CD4-positive, CD25-positive, alpha-beta regulatory T cell (primary cell): ENCODE measurements at regions not wholly inside any gene's neighbourhood (a gene's known extent, or its start where the extent isn't known, plus 50 kb on each side); places are given as distances from the start of the nearest gene placed in this dataset.
A peak's percentile ranks its signal among the peaks of the same experiment; 100 is the strongest.

Experiments used
- ATAC-seq, 2 donors: fragments of 150-1000 bp; cut with Tn5 transposase; one replicate each; pipeline ENCODE4 v1.10.0; 2021; ENCODE audit warnings: low read depth in 2 of 2, moderate number of reproducible peaks in 2 of 2, moderate library complexity in 1 of 2
- DNase-seq, 3 donors: peaks; one replicate each; pipeline versions ENCODE4 v3.0.0 to v3.0.0-alpha.2; 2012 to 2022; ENCODE audit warnings: mixed read lengths in 1 of 3
- H3K27ac ChIP-seq: one replicate; pipeline ENCODE4 v1.7.0; 2013; ENCODE audit warnings: mild to moderate bottlenecking, low read length; ENCODE audit not compliant: insufficient read depth, poor library complexity, severe bottlenecking
- H3K27me3 ChIP-seq: one replicate; pipeline ENCODE4 v1.7.0; 2013; ENCODE audit warnings: low read length; ENCODE audit not compliant: control insufficient read depth, insufficient read depth
- H3K36me3 ChIP-seq: one replicate; pipeline ENCODE4 v1.7.0; 2013; ENCODE audit warnings: mild to moderate bottlenecking, low read length, moderate library complexity; ENCODE audit not compliant: control insufficient read depth, insufficient read depth
- H3K4me1 ChIP-seq: 2 replicates; pipeline ENCODE4 v1.7.0; 2013; ENCODE audit warnings: mild to moderate bottlenecking, low read length; ENCODE audit not compliant: insufficient read depth, control insufficient read depth, poor library complexity, severe bottlenecking
- H3K4me3 ChIP-seq: one replicate; pipeline ENCODE4 v1.7.0; 2013; ENCODE audit warnings: low read depth, mild to moderate bottlenecking, low read length, moderate library complexity
- H3K9me3 ChIP-seq, 2 experiments: 1 replicate in 1 of 2; 2 replicates in 1 of 2; pipeline ENCODE4 v1.7.0; 2013; ENCODE audit warnings: low read length in 2 of 2, mild to moderate bottlenecking in 1 of 2, moderate library complexity in 1 of 2; ENCODE audit not compliant: control insufficient read depth in 2 of 2
- H3K27ac Mint-ChIP-seq, 3 donors: one replicate each; pipeline ENCODE4 v1.8.0; 2020 to 2022; ENCODE audit warnings: mild to moderate bottlenecking in 3 of 3, mixed read lengths in 3 of 3, moderate library complexity in 2 of 3
- H3K27me3 Mint-ChIP-seq: one replicate; pipeline ENCODE4 v1.8.0; 2022; ENCODE audit warnings: mild to moderate bottlenecking, mixed read lengths
- H3K36me3 Mint-ChIP-seq: one replicate; pipeline ENCODE4 v1.8.0; 2020; ENCODE audit warnings: mixed read lengths
- H3K4me1 Mint-ChIP-seq, 4 donors: one replicate each; pipeline ENCODE4 v1.8.0; 2020 to 2022; ENCODE audit warnings: mixed read lengths in 4 of 4, mild to moderate bottlenecking in 1 of 4
- H3K4me3 Mint-ChIP-seq, 4 donors: one replicate each; pipeline ENCODE4 v1.8.0; 2020 to 2022; ENCODE audit warnings: mild to moderate bottlenecking in 4 of 4, mixed read lengths in 4 of 4, moderate library complexity in 3 of 4
- H3K9me3 Mint-ChIP-seq, 7 donors: one replicate each; pipeline ENCODE4 v1.8.0; 2020 to 2022; ENCODE audit warnings: mixed read lengths in 7 of 7, mild to moderate bottlenecking in 3 of 7, moderate library complexity in 2 of 7

GRCh38 chr7:67773081-67773480 is 776.4 kb downstream of the TYW1 start:
- no peaks in the 10 kb centered on the region for H3K9me3 ChIP-seq
- H3K27me3 ChIP-seq, result no peaks in the 10 kb centered on the region
- no peaks in the 10 kb centered on the region for H3K4me1 ChIP-seq
- Mint-ChIP-seq H3K27ac (no peak overlapping the region), H3K36me3 (no peaks in the 10 kb centered on the region), H3K4me1 (no peaks in the 10 kb centered on the region), H3K4me3 (no peak overlapping the region), H3K27me3 (no peaks in the 10 kb centered on the region), H3K9me3 (peaks cover 0 to 11% (median 8%) of the 10 kb centered on the region in 7 donors)
- no peaks in the 10 kb centered on the region for H3K36me3 ChIP-seq
- no peak overlapping the region for H3K4me3 ChIP-seq
- H3K27ac ChIP-seq, result no peak overlapping the region
- ATAC-seq (no peak), DNase-seq (no peak)

- ATAC-seq, result no peak
- Mint-ChIP-seq H3K36me3 (no peaks in the 10 kb centered on the region), H3K27ac (no peak overlapping the region), H3K27me3 (no peaks in the 10 kb centered on the region), H3K9me3 (peaks cover 0 to 16% (median 11%) of the 10 kb centered on the region in 7 donors), H3K4me1 (no peaks in the 10 kb centered on the region), H3K4me3 (no peak overlapping the region)
- H3K27ac ChIP-seq, result no peak overlapping the region
- no peaks in the 10 kb centered on the region for H3K36me3 ChIP-seq
- H3K9me3 ChIP-seq, result no peaks in the 10 kb centered on the region
- H3K4me3 ChIP-seq, result no peak overlapping the region
- no peak for DNase-seq
- no peaks in the 10 kb centered on the region for H3K27me3 ChIP-seq
- no peaks in the 10 kb centered on the region for H3K4me1 ChIP-seq
Measured at GRCh38 chr7:67777119-67777518, 780.5 kb downstream of the TYW1 start.

GRCh38 chr7:67781841-67782240 is 785.2 kb downstream of the TYW1 start:
- no peaks in the 10 kb centered on the region for H3K36me3 Mint-ChIP-seq
- no peak for ATAC-seq
- Histone ChIP-seq H3K9me3 (no peaks in the 10 kb centered on the region), H3K36me3 (no peaks in the 10 kb centered on the region), H3K4me1 (no peaks in the 10 kb centered on the region), H3K27me3 (no peaks in the 10 kb centered on the region), H3K27ac (no peak overlapping the region), H3K4me3 (no peak overlapping the region)
- DNase-seq, result no peak
- H3K27me3 Mint-ChIP-seq, result no peaks in the 10 kb centered on the region
- H3K4me3 Mint-ChIP-seq, result no peak overlapping the region
- H3K9me3 Mint-ChIP-seq, result peaks cover 0 to 22% (median 5%) of the 10 kb centered on the region in 7 donors
- H3K4me1 Mint-ChIP-seq, result no peaks in the 10 kb centered on the region
- no peak overlapping the region for H3K27ac Mint-ChIP-seq

- Mint-ChIP-seq H3K9me3 (peaks cover 0 to 26% (median 2%) of the 10 kb centered on the region in 7 donors), H3K27me3 (no peaks in the 10 kb centered on the region), H3K4me3 (no peak overlapping the region), H3K27ac (no peak overlapping the region), H3K4me1 (no peaks in the 10 kb centered on the region), H3K36me3 (no peaks in the 10 kb centered on the region)
- no peak overlapping the region for H3K4me3 ChIP-seq
- H3K27me3 ChIP-seq, result no peaks in the 10 kb centered on the region
- no peak overlapping the region for H3K27ac ChIP-seq
- H3K9me3 ChIP-seq, result peaks cover 0 to 3% of the 10 kb centered on the region in 2 experiments
- DNase-seq (no peak), ATAC-seq (no peak)
- no peaks in the 10 kb centered on the region for H3K36me3 ChIP-seq
- H3K4me1 ChIP-seq, result no peaks in the 10 kb centered on the region
Measured at GRCh38 chr7:67786021-67786420, 789.4 kb downstream of the TYW1 start.

GRCh38 chr7:67788669-67789068 is 792.0 kb downstream of the TYW1 start:
- H3K9me3 ChIP-seq, result peaks cover 0 to 3% of the 10 kb centered on the region in 2 experiments
- DNase-seq (no peak), ATAC-seq (no peak)
- H3K4me1 ChIP-seq, result no peaks in the 10 kb centered on the region
- no peak overlapping the region for H3K27ac ChIP-seq
- H3K4me1 Mint-ChIP-seq, result no peaks in the 10 kb centered on the region
- no peaks in the 10 kb centered on the region for H3K27me3 Mint-ChIP-seq
- no peak overlapping the region for H3K27ac Mint-ChIP-seq
- H3K4me3 Mint-ChIP-seq, result no peak overlapping the region
- no peaks in the 10 kb centered on the region for H3K27me3 ChIP-seq
- no peaks in the 10 kb centered on the region for H3K36me3 Mint-ChIP-seq
- peaks cover 0 to 24% (median 11%) of the 10 kb centered on the region in 7 donors for H3K9me3 Mint-ChIP-seq
- H3K4me3 ChIP-seq, result no peak overlapping the region
- no peaks in the 10 kb centered on the region for H3K36me3 ChIP-seq

GRCh38 chr7:67791918-67792317 is 795.3 kb downstream of the TYW1 start:
- no peak overlapping the region for H3K4me3 Mint-ChIP-seq
- H3K27me3 Mint-ChIP-seq, result no peaks in the 10 kb centered on the region
- Histone ChIP-seq H3K9me3 (peaks cover 0 to 3% of the 10 kb centered on the region in 2 experiments), H3K36me3 (no peaks in the 10 kb centered on the region), H3K27ac (no peak overlapping the region), H3K4me3 (no peak overlapping the region), H3K27me3 (no peaks in the 10 kb centered on the region), H3K4me1 (no peaks in the 10 kb centered on the region)
- peak overlapping the region in 1 of 3 donors; percentile 21 for H3K27ac Mint-ChIP-seq
- ATAC-seq (no peak), DNase-seq (no peak)
- H3K4me1 Mint-ChIP-seq, result no peaks in the 10 kb centered on the region
- H3K36me3 Mint-ChIP-seq, result no peaks in the 10 kb centered on the region
- H3K9me3 Mint-ChIP-seq, result peaks cover 2 to 24% (median 10%) of the 10 kb centered on the region in 7 donors

- Histone ChIP-seq H3K27ac (no peak overlapping the region), H3K9me3 (no peaks in the 10 kb centered on the region), H3K4me1 (no peaks in the 10 kb centered on the region), H3K36me3 (no peaks in the 10 kb centered on the region), H3K27me3 (no peaks in the 10 kb centered on the region), H3K4me3 (no peak overlapping the region)
- no peak overlapping the region for H3K27ac Mint-ChIP-seq
- DNase-seq (no peak), ATAC-seq (no peak)
- H3K36me3 Mint-ChIP-seq, result no peaks in the 10 kb centered on the region
- H3K4me3 Mint-ChIP-seq, result no peak overlapping the region
- H3K4me1 Mint-ChIP-seq, result no peaks in the 10 kb centered on the region
- peaks cover 0 to 25% (median 12%) of the 10 kb centered on the region in 7 donors for H3K9me3 Mint-ChIP-seq
- H3K27me3 Mint-ChIP-seq, result no peaks in the 10 kb centered on the region
Measured at GRCh38 chr7:67794544-67794943, 797.9 kb downstream of the TYW1 start.

GRCh38 chr7:67803789-67804188 is 807.2 kb downstream of the TYW1 start:
- no peak for ATAC-seq
- no peaks in the 10 kb centered on the region for H3K36me3 Mint-ChIP-seq

More at GRCh38 chr7:67803789-67804188, 807.2 kb downstream of the TYW1 start:
- H3K27me3 Mint-ChIP-seq, result peaks cover 4% of the 10 kb centered on the region
- no peak overlapping the region for H3K4me3 Mint-ChIP-seq
- Histone ChIP-seq H3K36me3 (no peaks in the 10 kb centered on the region), H3K4me3 (no peak overlapping the region), H3K27me3 (no peaks in the 10 kb centered on the region), H3K4me1 (no peaks in the 10 kb centered on the region), H3K27ac (no peak overlapping the region), H3K9me3 (peaks cover 0 to 4% of the 10 kb centered on the region in 2 experiments)
- H3K9me3 Mint-ChIP-seq, result peaks cover 0 to 30% (median 10%) of the 10 kb centered on the region in 7 donors
- H3K4me1 Mint-ChIP-seq, result no peaks in the 10 kb centered on the region
- no peak for DNase-seq
- no peak overlapping the region for H3K27ac Mint-ChIP-seq
